NB4 (cell line): ENCODE measurements at regions not wholly inside any gene's neighbourhood (a gene's known extent, or its start where the extent isn't known, plus 50 kb on each side); places are given as distances from the start of the nearest gene placed in this dataset.

Experiments used
- DNase-seq: peaks from one replicate; pipeline ENCODE4 v3.0.0; 2010; ENCODE audit warnings: low read depth
- H3K4me3 ChIP-seq: one replicate; pipeline ENCODE4 v1.5.1; 2011; ENCODE audit warnings: mild to moderate bottlenecking, low read depth, low read length, moderate library complexity
- MYC ChIP-seq: IDR thresholded peaks from 2 replicates; pipeline ENCODE4 v1.6.1; 2011; ENCODE audit warnings: low read depth, low read length
- POLR2A ChIP-seq: IDR thresholded peaks from 2 replicates; pipeline ENCODE4 v1.6.1; 2011; ENCODE audit warnings: mild to moderate bottlenecking; ENCODE audit not compliant: insufficient read length; ENCODE audit errors: extremely low read depth
- TF ChIP-seq, protein P1 (sequence below): IDR thresholded peaks from one replicate; pipeline ENCODE4 v1.5.1; 2012; ENCODE audit warnings: low read depth, low read length
- TF ChIP-seq, protein P2 (sequence below): IDR thresholded peaks from 2 replicates; pipeline ENCODE4 v1.6.1; 2011; ENCODE audit warnings: low read depth, low read length

DNA sequence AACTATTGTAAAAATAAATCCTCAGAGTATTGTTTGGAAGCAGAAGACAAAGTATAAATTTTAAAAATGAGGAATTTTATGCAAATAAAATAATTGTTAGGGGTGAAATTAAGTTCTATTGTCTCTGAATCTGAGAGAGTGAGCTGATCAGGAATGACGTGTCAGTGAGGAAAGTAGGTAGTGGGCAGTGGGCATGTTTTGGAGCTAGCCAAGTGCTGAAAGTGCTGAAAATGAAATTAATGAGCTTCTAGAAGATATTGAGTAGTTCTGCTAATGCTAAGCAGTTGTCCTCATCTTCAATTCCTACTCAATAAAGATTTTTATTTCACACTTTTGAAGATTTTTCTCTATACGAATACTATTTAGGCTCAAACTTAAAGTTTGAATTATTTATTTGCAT is 1167.8 kb upstream of the PCDH20 start:
- no peak overlapping the region for H3K4me3 ChIP-seq
- peak; percentile 6 for DNase-seq

DNA sequence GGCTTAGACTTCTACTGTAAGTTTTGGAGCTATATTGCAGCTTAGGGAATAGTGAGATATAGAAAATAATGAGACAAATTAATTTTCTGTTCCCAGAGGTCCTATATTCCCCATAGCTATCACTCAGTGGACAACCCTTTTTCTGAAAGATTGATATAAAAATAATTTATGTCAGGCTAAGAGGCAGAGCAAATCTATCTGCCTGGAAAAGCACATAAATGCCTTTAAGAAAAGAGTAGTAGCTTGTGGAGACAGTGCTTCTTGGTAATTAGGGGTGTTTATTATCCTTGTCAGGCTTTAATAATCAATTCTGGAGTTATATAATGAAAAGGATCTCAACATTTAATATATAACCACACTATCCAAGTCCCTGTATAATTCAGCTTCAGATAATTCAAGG is 1162.8 kb upstream of the PCDH20 start:
- DNase-seq: no peak
- TF ChIP-seq MYC (no peak), POLR2A (no peak)
- TF ChIP-seq, protein P1, sequence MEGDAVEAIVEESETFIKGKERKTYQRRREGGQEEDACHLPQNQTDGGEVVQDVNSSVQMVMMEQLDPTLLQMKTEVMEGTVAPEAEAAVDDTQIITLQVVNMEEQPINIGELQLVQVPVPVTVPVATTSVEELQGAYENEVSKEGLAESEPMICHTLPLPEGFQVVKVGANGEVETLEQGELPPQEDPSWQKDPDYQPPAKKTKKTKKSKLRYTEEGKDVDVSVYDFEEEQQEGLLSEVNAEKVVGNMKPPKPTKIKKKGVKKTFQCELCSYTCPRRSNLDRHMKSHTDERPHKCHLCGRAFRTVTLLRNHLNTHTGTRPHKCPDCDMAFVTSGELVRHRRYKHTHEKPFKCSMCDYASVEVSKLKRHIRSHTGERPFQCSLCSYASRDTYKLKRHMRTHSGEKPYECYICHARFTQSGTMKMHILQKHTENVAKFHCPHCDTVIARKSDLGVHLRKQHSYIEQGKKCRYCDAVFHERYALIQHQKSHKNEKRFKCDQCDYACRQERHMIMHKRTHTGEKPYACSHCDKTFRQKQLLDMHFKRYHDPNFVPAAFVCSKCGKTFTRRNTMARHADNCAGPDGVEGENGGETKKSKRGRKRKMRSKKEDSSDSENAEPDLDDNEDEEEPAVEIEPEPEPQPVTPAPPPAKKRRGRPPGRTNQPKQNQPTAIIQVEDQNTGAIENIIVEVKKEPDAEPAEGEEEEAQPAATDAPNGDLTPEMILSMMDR: no peak
- TF ChIP-seq, protein P2, sequence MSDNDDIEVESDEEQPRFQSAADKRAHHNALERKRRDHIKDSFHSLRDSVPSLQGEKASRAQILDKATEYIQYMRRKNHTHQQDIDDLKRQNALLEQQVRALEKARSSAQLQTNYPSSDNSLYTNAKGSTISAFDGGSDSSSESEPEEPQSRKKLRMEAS: no peak
- H3K4me3 ChIP-seq: no peak overlapping the region

More for the DNA sequence above, 1167.8 kb upstream of the PCDH20 start:
- TF ChIP-seq, protein P2: no peak
- TF ChIP-seq MYC: no peak
- TF ChIP-seq, protein P1: no peak
- no peak for TF ChIP-seq POLR2A

DNA sequence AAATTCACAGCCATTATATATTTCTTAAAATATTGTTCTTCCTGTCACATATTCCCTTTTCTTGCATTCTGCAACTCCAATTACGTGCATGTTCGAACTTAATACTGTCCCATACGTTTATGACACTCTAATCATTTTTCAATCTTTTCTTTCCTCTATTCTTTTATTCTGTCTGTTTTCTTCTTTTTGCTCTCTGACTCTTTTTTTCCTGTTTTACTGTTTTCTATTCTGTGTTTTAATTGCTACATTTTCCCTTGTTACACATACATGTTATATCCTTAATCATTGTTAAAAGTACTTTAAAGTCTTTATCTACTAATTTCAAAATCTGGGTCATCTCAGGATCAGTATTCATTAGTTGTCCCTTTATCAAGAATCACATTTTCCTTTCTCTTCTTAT is 1149.1 kb upstream of the PCDH20 start:
- no peak overlapping the region for H3K4me3 ChIP-seq
- TF ChIP-seq MYC: no peak
- TF ChIP-seq POLR2A: no peak
- TF ChIP-seq, protein P1: no peak
- TF ChIP-seq, protein P2: no peak
- no peak for DNase-seq

DNA sequence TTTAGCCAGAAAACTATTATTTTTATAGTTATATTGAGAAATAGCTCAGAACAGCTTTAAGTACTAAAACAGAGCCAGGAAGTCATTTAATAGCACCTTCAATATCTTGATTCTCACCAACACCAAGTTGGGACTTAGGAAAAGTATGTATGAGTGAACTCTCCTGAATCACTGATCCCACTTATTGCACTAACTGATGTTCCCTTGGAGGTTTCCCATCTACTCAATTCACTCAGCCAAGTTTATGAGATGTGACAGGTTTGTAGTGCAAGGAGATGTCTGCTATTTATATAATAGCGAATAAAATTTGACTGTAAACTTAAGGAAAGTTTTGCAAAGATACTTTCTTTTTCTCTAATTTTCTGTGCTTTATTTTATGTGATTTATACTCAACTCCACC is 1147.6 kb upstream of the PCDH20 start:
- no peak for TF ChIP-seq POLR2A
- TF ChIP-seq, protein P2: no peak
- H3K4me3 ChIP-seq: no peak overlapping the region
- DNase-seq: no peak

DNA sequence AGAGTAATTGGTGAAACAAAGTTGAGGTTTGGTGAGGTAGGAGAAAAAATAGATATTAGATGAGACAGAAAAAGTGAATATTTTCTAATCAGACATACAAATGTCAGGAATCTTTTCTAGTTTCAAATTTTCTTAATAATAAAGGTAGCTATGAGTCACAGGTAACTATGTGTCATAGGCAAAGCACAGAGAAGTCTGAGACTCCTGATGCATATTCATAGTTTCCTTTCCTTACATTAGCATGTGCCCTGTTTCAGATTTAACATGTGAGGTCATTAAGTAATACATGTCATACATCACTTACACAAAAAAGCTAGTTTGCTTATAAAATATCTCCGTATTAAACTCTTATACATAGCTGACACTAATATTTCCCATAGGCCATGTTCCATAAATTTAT is 1141.3 kb upstream of the PCDH20 start:
- H3K4me3 ChIP-seq: no peak overlapping the region
- no peak for TF ChIP-seq POLR2A
- TF ChIP-seq, protein P2: no peak
- TF ChIP-seq, protein P1: no peak
- TF ChIP-seq MYC: no peak
- DNase-seq: no peak

DNA sequence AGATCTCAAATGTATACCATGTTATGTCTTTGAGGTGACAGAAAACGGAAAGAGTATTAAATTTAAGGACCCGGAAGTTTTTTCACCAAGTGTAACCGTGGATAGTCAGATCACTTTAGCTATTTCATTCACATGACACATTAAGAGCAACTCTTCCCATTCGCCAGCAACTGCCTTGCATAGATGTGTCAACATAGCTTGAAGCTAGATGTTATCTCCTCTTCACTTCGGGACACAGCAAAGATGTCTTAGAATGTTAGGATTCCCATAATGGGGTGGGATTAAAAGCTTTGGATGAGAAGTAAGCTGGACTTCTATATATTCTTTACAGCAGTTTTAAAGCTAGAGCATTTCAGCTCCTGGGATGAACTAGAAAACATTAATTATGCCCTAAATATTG is 1135.9 kb upstream of the PCDH20 start:
- DNase-seq: no peak
- TF ChIP-seq, protein P1: no peak
- TF ChIP-seq, protein P2: no peak
- TF ChIP-seq MYC (no peak), POLR2A (no peak)
- no peak overlapping the region for H3K4me3 ChIP-seq
